K562 (cell line): ENCODE measurements at regions not wholly inside any gene's neighbourhood (a gene's known extent, or its start where the extent isn't known, plus 50 kb on each side); places are given as distances from the start of the nearest gene placed in this dataset.
"Not testable (repeated sequence)": the region's sequence is repeated elsewhere in the genome, so short reads cannot be mapped to it uniquely, and the experiment has no call there.

ENCODE experiments used
- ATAC-seq: fragments of 200-7000 bp; cut with Tn5 transposase; 3 replicates; pipeline ENCODE4 v1.9.1; 2020; ENCODE audit warnings: moderate library complexity
- BruUV-seq: library from RNA; stranded (reverse); fragments of 400-500 nt; replicated peaks from 2 replicates; lab custom pipeline; 2021; lab: Mats Ljungman, UMichigan
- CTCF ChIA-PET: fragments of 300-600 bp; formaldehyde crosslinking; extraction: SDS; loops from one replicate; lab custom pipeline; 2021; ENCODE audit warnings: low intra/inter-chr PET ratio; lab: Yijun Ruan, JAX
- POLR2A ChIA-PET: fragments of 300-600, 350-650 bp; sonication (Branson Sonifier 250); formaldehyde crosslinking; extraction: SDS; loops from one replicate; lab custom pipeline; 2021; ENCODE audit warnings: antibody characterized with exemption, inconsistent platforms; lab: Yijun Ruan, JAX
- DNase-seq, 4 experiments: peaks; one replicate each; pipeline versions ENCODE4 v3.0.0 to v3.0.0-alpha.2; 2011 to 2018; ENCODE audit warnings: low spot score in 3 of 4, mixed read lengths in 3 of 4; ENCODE audit errors: extremely low read depth in 1 of 4
- FAIRE-seq: peaks from 2 replicates; lab custom pipeline; 2011; peaks lifted over from hg19 to GRCh38; lab: Jason Lieb, UNC
- H2AFZ ChIP-seq: 2 replicates; pipeline ENCODE4 v1.6.0; 2011; ENCODE audit warnings: low read depth, low read length, control low read depth, inconsistent platforms
- H3K27ac ChIP-seq: fragments of 200-600 bp; 3 replicates; pipeline ENCODE4 v1.8.0; 2011; ENCODE audit warnings: low read depth, mild to moderate bottlenecking, control low read depth, inconsistent platforms, low read length, moderate library complexity, mixed read lengths; ENCODE audit errors: extremely low read depth
- H3K27me3 ChIP-seq, 2 experiments: fragments of 300-600 bp in 1 of 2; 2 replicates in 1 of 2; 3 replicates in 1 of 2; pipeline versions ENCODE4 v1.6.0 to v1.8.0; 2011; ENCODE audit warnings: inconsistent platforms in 2 of 2, low read length in 2 of 2, mild to moderate bottlenecking in 1 of 2, mixed read lengths in 1 of 2, moderate library complexity in 1 of 2; ENCODE audit not compliant: control insufficient read depth in 2 of 2, insufficient read depth in 2 of 2
- H3K36me3 ChIP-seq: fragments of 300-600 bp; 3 replicates; pipeline ENCODE4 v1.8.0; 2011; ENCODE audit warnings: mild to moderate bottlenecking, low read length, inconsistent platforms; ENCODE audit not compliant: control insufficient read depth, insufficient read depth
- H3K4me1 ChIP-seq, 2 experiments: fragments of 200-600 bp in 1 of 2; replicated peaks in 1 of 2; 2 replicates in 1 of 2; 3 replicates in 1 of 2; pipeline versions ENCODE4 v1.5.1 to v1.8.0; 2011; ENCODE audit warnings: inconsistent platforms in 2 of 2, low read length in 2 of 2, mild to moderate bottlenecking in 1 of 2, mixed read lengths in 1 of 2, moderate library complexity in 1 of 2; ENCODE audit not compliant: control insufficient read depth in 2 of 2, insufficient read depth in 2 of 2
- H3K4me2 ChIP-seq: 2 replicates; pipeline ENCODE4 v1.6.1; 2011; ENCODE audit warnings: low read length, control low read depth, inconsistent platforms, mixed read lengths; ENCODE audit not compliant: insufficient read depth
- H3K4me3 ChIP-seq: fragments of 200-600 bp; sonication (generic), shearing (Covaris generic); 2 replicates; pipeline ENCODE4 v1.5.1; 2016; ENCODE audit warnings: control low read depth, inconsistent platforms
- H3K79me2 ChIP-seq: fragments of 200-600 bp; 3 replicates; pipeline ENCODE4 v1.8.0; 2011; ENCODE audit warnings: low read length, inconsistent platforms; ENCODE audit not compliant: control insufficient read depth, insufficient read depth
- H3K9ac ChIP-seq, 2 experiments: 2 replicates each; pipeline versions ENCODE4 v1.6.0 to v1.6.1; 2011; ENCODE audit warnings: low read depth in 2 of 2, low read length in 2 of 2, control low read depth in 1 of 2, inconsistent platforms in 1 of 2, mild to moderate bottlenecking in 1 of 2, mixed read lengths in 1 of 2; ENCODE audit not compliant: insufficient read depth in 1 of 2
- H3K9me1 ChIP-seq: one replicate; pipeline ENCODE4 v1.6.0; 2011; ENCODE audit warnings: inconsistent platforms, mild to moderate bottlenecking, low read length, moderate library complexity; ENCODE audit not compliant: control insufficient read depth, insufficient read depth
- H3K9me3 ChIP-seq: replicated peaks from 2 replicates; pipeline ENCODE4 v1.5.1; 2011; ENCODE audit warnings: low read depth, low read length, inconsistent platforms; ENCODE audit not compliant: control insufficient read depth, insufficient read depth
- H4K20me1 ChIP-seq: replicated peaks from 2 replicates; pipeline ENCODE4 v1.6.1; 2011; ENCODE audit warnings: low read length, inconsistent platforms, mixed read lengths; ENCODE audit not compliant: control insufficient read depth, insufficient read depth
- HCFC1 ChIP-seq: IDR thresholded peaks from 2 replicates; pipeline ENCODE4 v1.6.1; 2012; ENCODE audit warnings: low read depth, low read length, improper control_type of control experiment
- HNRNPLL ChIP-seq: fragments of 200-400 bp; formaldehyde crosslinking; IDR thresholded peaks from 2 replicates; pipeline ENCODE4 v1.6.1; 2017; ENCODE audit warnings: low read length, low read depth, mild to moderate bottlenecking; ENCODE audit not compliant: poor library complexity, severe bottlenecking
- MEF2A ChIP-seq: IDR thresholded peaks from 2 replicates; pipeline ENCODE4 v1.6.1; 2011; ENCODE audit warnings: low read depth, mild to moderate bottlenecking, low read length, moderate library complexity; ENCODE audit not compliant: control insufficient read depth
- POLR2AphosphoS5 ChIP-seq: IDR thresholded peaks from 2 replicates; pipeline ENCODE4 v1.6.1; 2011; ENCODE audit warnings: mild to moderate bottlenecking, low read depth, low read length, moderate library complexity; ENCODE audit not compliant: control insufficient read depth, insufficient read depth
- SMAD1 ChIP-seq: fragments of 150-350 bp; IDR thresholded peaks from 2 replicates; pipeline ENCODE4 v1.6.1; 2014; ENCODE audit warnings: low read length, low read depth; ENCODE audit not compliant: partially characterized antibody
- SOX6 ChIP-seq: fragments of 450-650 bp; IDR thresholded peaks from 2 replicates; pipeline ENCODE4 v1.6.1; 2014; ENCODE audit warnings: mild to moderate bottlenecking
- ZC3H4 ChIP-seq: sonication (generic); formaldehyde crosslinking; IDR thresholded peaks from 2 replicates; pipeline ENCODE4 v1.9.0; 2021; ENCODE audit warnings: missing genetic modification reagents, borderline replicate concordance
- ZNF140 ChIP-seq: fragments of 250-450 bp; sonication (Bioruptor Pico); IDR thresholded peaks from 2 replicates; pipeline ENCODE4 v1.8.0; 2021; ENCODE audit warnings: moderate library complexity, mild to moderate bottlenecking, inconsistent platforms
- ZNF146 ChIP-seq: IDR thresholded peaks from one replicate; pipeline ENCODE4 v1.6.1; 2018; ENCODE audit warnings: missing compliant biosample characterization; ENCODE audit not compliant: unreplicated experiment
- ZNF316 ChIP-seq: fragments of 450-650 bp; IDR thresholded peaks from 2 replicates; pipeline ENCODE4 v1.6.1; 2016
- WGBS: fragments of 100-300 bp; shearing (Covaris generic); methylation state at CpG from one replicate; pipeline ENCODE4 v1.1.6; 2016; ENCODE audit warnings: low coverage, mixed read lengths; ENCODE audit not compliant: insufficient coverage; ENCODE audit errors: missing lambda C conversion rate; 5-methylcytosine and 5-hydroxymethylcytosine counted together
- in situ Hi-C: fragments of 300-500 bp; cut with MboI; formaldehyde crosslinking; loops from 4 replicates; pipeline ENCODE4 v1.15.0; 2018; ENCODE audit warnings: inconsistent platforms, mixed read lengths
- intact Hi-C: fragments of 100-400 bp; cut with micrococcal nuclease; formaldehyde crosslinking; loops from 2 replicates; pipeline ENCODE4 v1.14.2; 2022
- TF ChIP-seq, protein P1 (sequence below): fragments of 450-650 bp; formaldehyde crosslinking; IDR thresholded peaks from 2 replicates; pipeline ENCODE4 v1.4.0; 2020; ENCODE audit warnings: mild to moderate bottlenecking, moderate library complexity
- TF ChIP-seq, protein P2 (sequence below): IDR thresholded peaks from 3 replicates; pipeline ENCODE4 v1.6.1; 2011; ENCODE audit warnings: borderline replicate concordance, mild to moderate bottlenecking; ENCODE audit not compliant: insufficient read length, insufficient read depth

DNA sequence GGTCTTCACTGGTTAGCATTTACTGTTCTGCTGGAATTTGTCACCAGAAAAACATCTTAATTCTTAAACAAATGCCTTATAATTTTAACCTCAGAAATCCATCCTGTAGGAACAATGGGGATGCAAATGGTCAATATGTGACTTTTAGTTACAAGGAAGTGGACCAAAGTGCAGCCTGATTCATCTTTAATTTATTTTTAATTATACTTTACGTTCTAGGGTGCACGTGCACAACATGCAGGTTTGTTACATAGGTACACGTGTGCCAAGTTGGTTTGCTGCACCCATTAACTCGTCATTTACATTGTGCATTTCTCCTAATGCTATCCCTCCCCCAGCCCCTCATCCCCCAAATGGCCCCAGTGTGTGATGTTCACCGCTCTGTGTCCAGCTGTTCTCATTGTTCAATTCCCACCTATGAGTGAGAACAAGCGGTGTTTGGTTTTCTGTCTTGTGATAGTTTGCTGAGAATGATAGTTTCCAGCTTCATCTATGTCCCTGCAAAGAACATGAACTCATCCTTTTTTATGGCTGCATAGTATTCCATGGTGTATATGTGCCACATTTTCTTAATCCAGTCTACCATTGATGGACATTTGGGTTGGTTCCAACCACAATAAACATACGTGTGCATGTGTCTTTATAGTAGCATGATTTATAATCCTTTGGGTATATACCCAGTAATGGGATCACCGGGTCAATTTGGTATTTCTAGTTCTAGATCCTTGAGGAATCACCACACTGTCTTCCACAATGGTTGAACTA, 262.5 kb upstream of the PTGER4 start:
- H4K20me1 ChIP-seq, BruUV-seq, CTCF ChIA-PET, ATAC-seq, intact Hi-C loops, H3K27me3 ChIP-seq, H3K4me2 ChIP-seq: not testable (repeated sequence)
- WGBS = 2% methylated on average over 8 of the region's 8 CpGs
- peak; percentile 58 for TF ChIP-seq ZNF146 (CRISPR knock-in tag)
- TF ChIP-seq, all 486 proteins: peak for 1; not testable (repeated sequence) for 485
- H3K9me3 ChIP-seq, H3K79me2 ChIP-seq, H2AFZ ChIP-seq, H3K4me3 ChIP-seq, DNase-seq, POLR2A ChIA-PET, H3K27ac ChIP-seq, H3K9me1 ChIP-seq, FAIRE-seq, in situ Hi-C loops, H3K9ac ChIP-seq, H3K4me1 ChIP-seq, H3K36me3 ChIP-seq: not testable (repeated sequence)

DNA sequence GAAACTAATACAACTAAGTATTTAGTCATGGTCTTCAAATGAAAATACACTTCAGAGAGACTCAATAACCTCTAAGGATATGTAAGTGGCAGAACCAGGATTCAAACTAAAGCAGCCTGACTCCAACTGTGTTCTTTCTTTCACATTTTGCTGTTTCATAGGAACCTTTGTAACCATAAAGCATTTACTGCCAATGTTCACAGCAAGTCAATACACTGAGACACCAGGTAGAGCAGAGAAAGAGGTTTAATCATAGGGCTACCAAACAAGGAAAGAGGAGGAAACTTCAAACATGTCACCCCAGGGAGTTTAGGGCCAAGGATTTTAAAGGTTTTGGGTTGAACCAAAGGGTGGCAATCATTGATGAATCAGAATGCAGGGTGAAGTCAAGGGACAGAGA, 263.1 kb upstream of the PTGER4 start:
- Histone ChIP-seq H3K36me3 (no peaks in the 10 kb centered on the region), H3K9ac (no peak overlapping the region), H3K4me3 (no peak overlapping the region), H3K27ac (no peak overlapping the region), H3K4me2 (no peak overlapping the region), H3K9me3 (no peaks in the 10 kb centered on the region), H3K9me1 (no peaks in the 10 kb centered on the region), H2AFZ (no peak overlapping the region), H3K4me1 (no peaks in the 10 kb centered on the region), H3K27me3 (no peaks in the 10 kb centered on the region), H3K79me2 (no peaks in the 10 kb centered on the region), H4K20me1 (no peaks in the 10 kb centered on the region)
- no peak for FAIRE-seq
- no peak for ATAC-seq
- TF ChIP-seq ZNF316 = no peak
- no peak for TF ChIP-seq SOX6
- no peak for TF ChIP-seq ZNF140 (CRISPR knock-in tag)
- no peak for TF ChIP-seq HNRNPLL
- no peak for TF ChIP-seq ZC3H4
- no peak for TF ChIP-seq POLR2AphosphoS5
- TF ChIP-seq HCFC1 = no peak
- no peak for TF ChIP-seq MEF2A
- TF ChIP-seq SMAD1 = no peak
- TF ChIP-seq, protein P1, sequence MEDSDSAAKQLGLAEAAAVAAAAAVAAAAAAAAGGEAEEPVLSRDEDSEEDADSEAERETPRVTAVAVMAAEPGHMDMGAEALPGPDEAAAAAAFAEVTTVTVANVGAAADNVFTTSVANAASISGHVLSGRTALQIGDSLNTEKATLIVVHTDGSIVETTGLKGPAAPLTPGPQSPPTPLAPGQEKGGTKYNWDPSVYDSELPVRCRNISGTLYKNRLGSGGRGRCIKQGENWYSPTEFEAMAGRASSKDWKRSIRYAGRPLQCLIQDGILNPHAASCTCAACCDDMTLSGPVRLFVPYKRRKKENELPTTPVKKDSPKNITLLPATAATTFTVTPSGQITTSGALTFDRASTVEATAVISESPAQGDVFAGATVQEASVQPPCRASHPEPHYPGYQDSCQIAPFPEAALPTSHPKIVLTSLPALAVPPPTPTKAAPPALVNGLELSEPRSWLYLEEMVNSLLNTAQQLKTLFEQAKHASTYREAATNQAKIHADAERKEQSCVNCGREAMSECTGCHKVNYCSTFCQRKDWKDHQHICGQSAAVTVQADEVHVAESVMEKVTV (CRISPR knock-in tag) = no peak
- TF ChIP-seq, protein P2, sequence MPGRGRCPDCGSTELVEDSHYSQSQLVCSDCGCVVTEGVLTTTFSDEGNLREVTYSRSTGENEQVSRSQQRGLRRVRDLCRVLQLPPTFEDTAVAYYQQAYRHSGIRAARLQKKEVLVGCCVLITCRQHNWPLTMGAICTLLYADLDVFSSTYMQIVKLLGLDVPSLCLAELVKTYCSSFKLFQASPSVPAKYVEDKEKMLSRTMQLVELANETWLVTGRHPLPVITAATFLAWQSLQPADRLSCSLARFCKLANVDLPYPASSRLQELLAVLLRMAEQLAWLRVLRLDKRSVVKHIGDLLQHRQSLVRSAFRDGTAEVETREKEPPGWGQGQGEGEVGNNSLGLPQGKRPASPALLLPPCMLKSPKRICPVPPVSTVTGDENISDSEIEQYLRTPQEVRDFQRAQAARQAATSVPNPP = no peak
- BruUV-seq = no TSS peak
- POLR2A ChIA-PET = no interaction called here
- no peak for DNase-seq
- intact Hi-C loops (no loop called here), in situ Hi-C loops (no loop called here)
- CTCF ChIA-PET = no interaction called here
